ENCODE measurements at regions not wholly inside any gene's neighbourhood (a gene's known extent, or its start where the extent isn't known, plus 50 kb on each side); places are given as distances from the start of the nearest gene placed in this dataset.

DNA sequence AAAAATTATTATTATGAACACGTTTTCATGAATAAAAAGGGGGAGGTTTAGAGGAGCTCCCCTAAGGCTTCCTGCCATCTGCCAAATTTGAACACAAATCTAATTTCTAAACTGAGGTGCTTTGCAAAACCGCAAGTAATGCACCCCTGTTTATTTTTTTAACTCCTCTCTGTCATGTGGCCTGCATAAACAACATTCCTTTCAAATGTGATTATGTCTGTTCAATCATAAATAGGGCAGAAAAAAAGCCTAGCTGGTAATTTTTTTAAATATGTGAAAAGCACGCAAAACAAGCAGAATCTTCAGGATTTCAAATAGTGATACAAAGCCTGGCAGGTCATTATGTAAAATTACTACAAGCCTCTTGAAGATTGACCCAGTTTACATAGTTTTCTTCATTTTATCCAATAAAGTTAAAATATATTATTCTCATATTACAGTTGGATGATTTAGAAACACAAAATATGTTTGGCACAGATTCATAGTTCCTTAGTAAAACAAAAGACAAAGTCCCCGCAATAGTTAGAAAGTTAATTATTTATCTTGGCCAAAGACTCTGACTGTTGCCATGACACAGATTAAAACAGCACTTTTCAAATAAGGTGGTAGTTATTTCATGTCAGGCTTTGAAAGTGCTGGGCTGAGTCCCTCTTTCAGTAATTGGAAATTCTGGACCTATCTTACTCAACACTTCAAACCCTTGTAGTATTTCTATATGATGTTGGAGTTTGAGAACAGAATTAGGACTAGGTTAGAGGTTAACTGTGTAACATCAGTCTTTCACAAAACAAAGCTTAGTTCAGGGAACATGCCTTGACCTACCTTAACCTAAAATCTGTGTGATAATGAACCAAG is 200.3 kb upstream of the MPPED2 start:
- TF ChIP-seq, protein P1, sequence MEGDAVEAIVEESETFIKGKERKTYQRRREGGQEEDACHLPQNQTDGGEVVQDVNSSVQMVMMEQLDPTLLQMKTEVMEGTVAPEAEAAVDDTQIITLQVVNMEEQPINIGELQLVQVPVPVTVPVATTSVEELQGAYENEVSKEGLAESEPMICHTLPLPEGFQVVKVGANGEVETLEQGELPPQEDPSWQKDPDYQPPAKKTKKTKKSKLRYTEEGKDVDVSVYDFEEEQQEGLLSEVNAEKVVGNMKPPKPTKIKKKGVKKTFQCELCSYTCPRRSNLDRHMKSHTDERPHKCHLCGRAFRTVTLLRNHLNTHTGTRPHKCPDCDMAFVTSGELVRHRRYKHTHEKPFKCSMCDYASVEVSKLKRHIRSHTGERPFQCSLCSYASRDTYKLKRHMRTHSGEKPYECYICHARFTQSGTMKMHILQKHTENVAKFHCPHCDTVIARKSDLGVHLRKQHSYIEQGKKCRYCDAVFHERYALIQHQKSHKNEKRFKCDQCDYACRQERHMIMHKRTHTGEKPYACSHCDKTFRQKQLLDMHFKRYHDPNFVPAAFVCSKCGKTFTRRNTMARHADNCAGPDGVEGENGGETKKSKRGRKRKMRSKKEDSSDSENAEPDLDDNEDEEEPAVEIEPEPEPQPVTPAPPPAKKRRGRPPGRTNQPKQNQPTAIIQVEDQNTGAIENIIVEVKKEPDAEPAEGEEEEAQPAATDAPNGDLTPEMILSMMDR (IDR thresholded peaks at IDR 0.05): no peak
- no peak for TF ChIP-seq EZH2 (IDR thresholded peaks at IDR 0.05; ENCODE audit: borderline replicate concordance, insufficient read depth, low read depth, low read length, poor library complexity, severe bottlenecking)
